ENCODE measurements at regions not wholly inside any gene's neighbourhood (a gene's known extent, or its start where the extent isn't known, plus 50 kb on each side); places are given as distances from the start of the nearest gene placed in this dataset.

- TF ChIP-seq EZH2phosphoT487 (conservative IDR thresholded peaks at IDR 0.05; ENCODE audit: low read length): no peak
- TF ChIP-seq CTCF (IDR thresholded peaks at IDR 0.05; ENCODE audit: insufficient read depth, low read length, poor library complexity, severe bottlenecking): no peak
- Histone ChIP-seq H3K27ac (ENCODE audit: low read depth, low read length) (no peak overlapping the region), H4K20me1 (ENCODE audit: low read depth, low read length) (no peaks in the 10 kb centered on the region), H2AFZ (ENCODE audit: low read depth, low read length, severe bottlenecking) (no peak overlapping the region), H3K4me2 (ENCODE audit: low read depth, low read length, poor library complexity, severe bottlenecking) (no peak overlapping the region), H3K27me3 (ENCODE audit: low read length) (no peaks in the 10 kb centered on the region), H3F3A (ENCODE audit: insufficient read depth) (no peaks in the 10 kb centered on the region), H3K9ac (ENCODE audit: low read length) (no peak overlapping the region), H3K9me2 (replicated peaks; ENCODE audit: insufficient read depth, low read length) (no peaks in the 10 kb centered on the region), H3K4me3 (ENCODE audit: insufficient read depth, low read length, poor library complexity, severe bottlenecking) (no peak overlapping the region), H3K79me2 (ENCODE audit: insufficient read depth, low read length) (no peaks in the 10 kb centered on the region), H3K9me3 (ENCODE audit: insufficient read depth, low read length) (no peaks in the 10 kb centered on the region), H3K36me3 (ENCODE audit: low read length) (no peaks in the 10 kb centered on the region)
Observed at GRCh38 chr17:30590081-30590733, 113.0 kb downstream of the GOSR1 start.

- no peaks in the 10 kb centered on the region for H3K27me3 ChIP-seq (ENCODE audit: low read length)
- no peak overlapping the region for H3K27ac ChIP-seq (ENCODE audit: low read depth, low read length)
- H3K36me3 ChIP-seq (ENCODE audit: low read length): no peaks in the 10 kb centered on the region
- H3K4me2 ChIP-seq (ENCODE audit: low read depth, low read length, poor library complexity, severe bottlenecking): no peak overlapping the region
- no peaks in the 10 kb centered on the region for H3F3A ChIP-seq (ENCODE audit: insufficient read depth)
- no peak overlapping the region for H3K4me3 ChIP-seq (ENCODE audit: insufficient read depth, low read length, poor library complexity, severe bottlenecking)
- H3K9me2 ChIP-seq (replicated peaks; ENCODE audit: insufficient read depth, low read length): no peaks in the 10 kb centered on the region
- TF ChIP-seq CTCF (IDR thresholded peaks at IDR 0.05; ENCODE audit: insufficient read depth, low read length, poor library complexity, severe bottlenecking): no peak
- no peak for TF ChIP-seq EZH2phosphoT487 (conservative IDR thresholded peaks at IDR 0.05; ENCODE audit: low read length)
- H3K79me2 ChIP-seq (ENCODE audit: insufficient read depth, low read length): no peaks in the 10 kb centered on the region
- H2AFZ ChIP-seq (ENCODE audit: low read depth, low read length, severe bottlenecking): no peak overlapping the region
- H3K9me3 ChIP-seq (ENCODE audit: insufficient read depth, low read length): no peaks in the 10 kb centered on the region
- H3K9ac ChIP-seq (ENCODE audit: low read length): no peak overlapping the region
- H4K20me1 ChIP-seq (ENCODE audit: low read depth, low read length): no peaks in the 10 kb centered on the region
Observed at GRCh38 chr17:30589431-30589830, 112.2 kb downstream of the GOSR1 start.

GRCh38 chr17:30588798-30589247 lies 111.6 kb downstream of the GOSR1 start:
- H4K20me1 ChIP-seq (ENCODE audit: low read depth, low read length): no peaks in the 10 kb centered on the region
- no peak overlapping the region for H3K9ac ChIP-seq (ENCODE audit: low read length)
- H3K79me2 ChIP-seq (ENCODE audit: insufficient read depth, low read length): no peaks in the 10 kb centered on the region
- no peak overlapping the region for H3K27ac ChIP-seq (ENCODE audit: low read depth, low read length)
- H3K4me3 ChIP-seq (ENCODE audit: insufficient read depth, low read length, poor library complexity, severe bottlenecking): no peak overlapping the region
- no peaks in the 10 kb centered on the region for H3F3A ChIP-seq (ENCODE audit: insufficient read depth)
- TF ChIP-seq CTCF (IDR thresholded peaks at IDR 0.05; ENCODE audit: insufficient read depth, low read length, poor library complexity, severe bottlenecking) (no peak), EZH2phosphoT487 (conservative IDR thresholded peaks at IDR 0.05; ENCODE audit: low read length) (no peak)
- H3K4me2 ChIP-seq (ENCODE audit: low read depth, low read length, poor library complexity, severe bottlenecking): no peak overlapping the region
- no peak overlapping the region for H2AFZ ChIP-seq (ENCODE audit: low read depth, low read length, severe bottlenecking)
- no peaks in the 10 kb centered on the region for H3K36me3 ChIP-seq (ENCODE audit: low read length)
- H3K9me2 ChIP-seq (replicated peaks; ENCODE audit: insufficient read depth, low read length): no peaks in the 10 kb centered on the region
- no peaks in the 10 kb centered on the region for H3K27me3 ChIP-seq (ENCODE audit: low read length)
- no peaks in the 10 kb centered on the region for H3K9me3 ChIP-seq (ENCODE audit: insufficient read depth, low read length)
